RCC 7860 (cell line): ENCODE measurements at regions not wholly inside any gene's neighbourhood (a gene's known extent, or its start where the extent isn't known, plus 50 kb on each side); places are given as distances from the start of the nearest gene placed in this dataset.

Source experiments
- DNase-seq: peaks from one replicate; pipeline ENCODE4 v3.0.0-alpha.2; 2015; ENCODE audit warnings: low spot score
- FAIRE-seq: peaks from 2 replicates; lab custom pipeline; 2012; peaks lifted over from hg19 to GRCh38; lab: Jason Lieb, UNC

DNA sequence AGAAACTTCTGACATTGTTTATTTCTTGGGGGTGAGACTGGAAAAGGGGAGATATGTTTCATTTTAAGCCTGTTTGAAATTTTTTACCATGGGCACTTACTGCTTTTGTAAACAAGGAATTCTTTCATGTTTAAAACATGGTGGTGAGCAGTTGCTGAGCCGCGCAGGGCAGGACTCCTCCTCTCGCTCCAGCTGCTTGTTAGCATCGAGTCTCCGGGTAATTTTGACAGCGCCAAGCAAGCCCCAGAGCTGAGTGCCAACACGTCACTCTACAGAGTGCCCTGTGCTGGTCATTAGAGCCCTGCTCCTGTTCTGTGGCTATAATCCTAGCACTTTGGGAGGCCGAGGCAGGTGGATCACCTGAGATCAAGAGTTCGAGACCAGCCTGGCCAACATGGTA, 116.5 kb upstream of the MSX2 start:
- no peak for FAIRE-seq
- no peak for DNase-seq

DNA sequence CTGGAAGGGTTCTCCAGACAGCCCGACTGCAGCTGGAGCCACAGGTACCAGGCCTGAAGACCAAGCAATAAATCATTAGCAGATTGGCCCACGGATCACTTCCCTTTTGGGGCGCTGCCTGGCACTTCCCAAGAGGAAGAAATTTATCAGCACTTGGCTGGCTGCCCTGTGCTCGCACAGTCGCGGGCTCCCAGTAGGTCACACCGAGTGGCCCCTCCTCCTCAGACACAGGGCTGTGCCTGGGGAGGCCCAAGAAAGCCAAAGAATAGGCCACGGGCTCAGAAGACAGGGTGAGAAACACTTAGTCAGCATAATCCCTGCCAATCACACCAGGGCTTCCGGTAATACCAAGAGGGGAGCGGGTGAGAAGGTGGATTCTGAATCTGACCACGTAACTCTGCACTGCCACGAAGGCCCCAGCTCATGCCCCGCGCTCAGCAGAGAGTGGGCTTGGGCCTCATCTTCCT, 115.7 kb upstream of the MSX2 start:
- FAIRE-seq (peak; percentile 95), DNase-seq (peak; percentile 95)

DNA sequence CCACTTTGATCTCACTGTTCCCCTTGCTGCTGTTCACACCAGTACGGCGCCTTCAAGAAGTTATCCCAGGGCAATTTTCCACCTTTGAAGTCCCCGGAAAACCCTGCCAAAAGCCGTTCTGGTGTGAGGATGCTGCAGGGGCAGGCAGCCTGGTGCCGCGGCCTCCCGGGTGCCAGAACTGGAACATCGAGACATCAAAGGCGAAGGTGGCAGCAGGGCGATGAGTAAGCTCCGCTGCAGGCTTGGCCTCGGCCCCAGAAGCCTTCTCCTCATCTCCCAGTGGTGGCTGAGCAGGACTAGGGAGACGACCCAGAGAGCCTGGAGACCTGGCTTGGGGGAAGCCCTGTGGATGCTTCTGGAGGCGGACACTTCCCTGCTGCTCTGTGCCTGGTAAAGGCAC, 115.3 kb upstream of the MSX2 start:
- FAIRE-seq (peak; percentile 46), DNase-seq (peak; percentile 52)

DNA sequence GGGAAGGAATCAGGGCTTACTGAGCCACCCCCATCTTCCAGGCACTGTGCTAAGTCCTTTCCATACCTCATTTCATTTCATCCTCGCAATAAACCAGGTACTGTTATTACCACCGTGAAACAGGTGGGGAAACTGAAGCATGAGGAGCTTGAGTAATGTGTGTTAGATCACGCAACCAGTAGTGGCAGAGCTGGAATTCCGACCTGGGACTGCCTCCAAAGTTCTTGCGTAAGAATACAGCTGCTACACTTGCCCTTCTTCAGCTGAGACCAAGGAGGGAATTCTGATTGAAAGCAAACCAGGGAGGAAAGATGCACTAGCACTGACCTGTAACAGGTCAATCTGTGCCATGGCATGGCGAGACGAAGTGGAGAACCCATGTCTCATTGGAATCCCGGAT, 113.4 kb upstream of the MSX2 start:
- no peak for FAIRE-seq
- no peak for DNase-seq

DNA sequence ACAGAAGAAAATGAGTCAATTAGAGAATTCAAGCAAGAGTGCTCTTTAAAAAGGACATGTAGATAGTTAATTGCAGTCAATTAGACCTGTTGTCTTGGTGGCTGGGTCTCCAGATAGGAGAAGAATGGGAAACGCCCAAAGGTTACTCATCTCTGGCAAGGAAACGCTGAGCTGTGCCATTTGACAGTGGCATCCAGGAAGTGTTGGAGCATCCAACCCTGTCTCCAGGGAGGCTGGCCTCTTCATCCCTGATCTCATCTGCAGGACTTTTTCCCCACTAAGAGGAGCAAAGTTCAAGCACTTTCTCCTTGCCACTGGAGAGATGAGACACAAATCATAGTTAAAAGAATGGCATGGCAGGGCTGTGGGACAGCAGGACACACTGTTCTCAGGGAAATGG, 111.7 kb upstream of the MSX2 start:
- FAIRE-seq (peak; percentile 73), DNase-seq (peak; percentile 48)

DNA sequence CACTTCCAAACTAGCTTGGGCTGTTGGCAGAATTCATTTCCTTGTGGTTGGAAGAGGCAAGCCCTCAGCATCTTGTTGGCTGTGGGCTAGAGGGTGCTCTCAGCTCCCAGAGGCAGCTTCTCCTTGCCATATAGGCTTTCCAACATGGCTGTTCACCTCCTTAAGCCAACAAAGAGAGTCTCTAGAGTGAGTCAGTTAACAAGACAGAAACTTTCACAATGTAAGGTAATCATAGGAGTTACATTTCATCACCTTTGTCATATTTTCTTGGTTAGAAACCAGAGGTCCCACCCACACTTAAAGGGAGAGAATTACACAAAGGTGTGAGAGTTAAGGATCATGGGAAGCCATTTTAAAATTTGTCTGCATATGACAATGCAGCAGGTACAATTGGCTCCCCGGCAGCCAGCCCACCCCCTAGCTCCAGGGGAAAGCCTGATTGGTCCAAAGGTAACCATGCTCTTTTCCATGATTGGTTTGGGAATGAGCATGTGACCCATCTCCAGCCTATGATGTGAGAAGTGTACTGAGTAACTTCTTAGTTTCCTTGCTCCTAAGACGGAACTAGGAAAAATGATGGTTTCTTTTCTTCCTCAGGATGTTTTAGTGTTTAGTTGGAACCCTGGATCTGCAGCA, 109.8 kb upstream of the MSX2 start:
- DNase-seq (no peak), FAIRE-seq (no peak)

DNA sequence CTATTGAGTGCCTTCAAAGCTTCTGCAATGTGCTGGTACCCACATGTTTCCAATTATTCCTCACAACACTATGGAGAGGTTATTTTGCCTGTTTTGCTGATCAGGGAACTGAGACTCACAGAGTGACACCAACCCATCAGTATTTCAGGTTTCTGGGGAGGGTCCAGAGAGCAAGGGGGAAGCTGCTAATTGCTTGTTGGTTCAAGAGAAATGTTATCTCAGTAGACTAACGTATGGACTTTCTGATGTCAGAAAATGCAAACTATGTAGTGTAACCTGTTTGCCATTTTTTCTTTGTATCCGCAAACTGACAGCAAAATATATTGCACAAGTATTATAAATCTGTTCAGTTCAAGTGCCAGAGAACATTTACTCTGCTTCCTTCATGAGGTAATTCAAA, 108.3 kb upstream of the MSX2 start:
- FAIRE-seq = no peak
- no peak for DNase-seq

DNA sequence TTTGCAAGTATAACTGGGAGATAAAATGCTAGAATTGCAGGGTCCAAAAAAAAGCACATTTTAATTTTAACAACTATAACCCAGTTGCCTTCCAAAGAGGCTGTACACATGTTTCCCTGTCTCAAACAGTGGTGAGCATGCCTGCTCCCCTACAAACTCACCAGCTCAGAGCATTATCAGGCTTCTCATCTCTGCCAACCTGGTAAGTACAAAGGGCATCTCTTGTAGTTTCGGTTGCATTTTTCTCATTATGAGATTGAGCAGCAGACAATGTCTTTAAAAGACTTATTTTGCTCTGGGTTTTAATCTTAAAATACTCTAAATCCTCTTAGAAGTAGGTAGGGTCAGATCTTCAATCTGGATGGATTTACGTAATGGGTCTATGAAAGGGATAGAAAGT, 107.1 kb upstream of the MSX2 start:
- no peak for DNase-seq
- FAIRE-seq = no peak

DNA sequence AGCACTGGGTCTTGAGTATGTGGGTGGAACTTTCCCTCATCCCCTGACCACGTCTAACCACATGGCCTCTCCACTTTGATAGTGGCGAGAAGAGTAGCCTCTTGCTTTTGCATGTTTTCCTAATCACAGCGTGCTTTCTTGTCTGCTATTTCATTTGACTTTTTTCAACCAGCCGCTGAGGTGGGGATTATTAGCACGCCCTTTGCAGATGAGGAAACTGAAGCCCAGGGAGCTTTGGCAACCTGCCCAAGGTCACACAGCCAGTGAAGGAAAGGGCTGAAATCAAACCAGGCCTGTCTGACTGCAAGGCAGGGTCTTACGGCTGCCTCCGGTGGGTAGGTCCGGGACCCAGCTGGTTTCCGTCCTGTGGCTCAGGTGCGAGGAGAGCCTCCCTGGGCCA, 106.5 kb upstream of the MSX2 start:
- DNase-seq = no peak
- no peak for FAIRE-seq

DNA sequence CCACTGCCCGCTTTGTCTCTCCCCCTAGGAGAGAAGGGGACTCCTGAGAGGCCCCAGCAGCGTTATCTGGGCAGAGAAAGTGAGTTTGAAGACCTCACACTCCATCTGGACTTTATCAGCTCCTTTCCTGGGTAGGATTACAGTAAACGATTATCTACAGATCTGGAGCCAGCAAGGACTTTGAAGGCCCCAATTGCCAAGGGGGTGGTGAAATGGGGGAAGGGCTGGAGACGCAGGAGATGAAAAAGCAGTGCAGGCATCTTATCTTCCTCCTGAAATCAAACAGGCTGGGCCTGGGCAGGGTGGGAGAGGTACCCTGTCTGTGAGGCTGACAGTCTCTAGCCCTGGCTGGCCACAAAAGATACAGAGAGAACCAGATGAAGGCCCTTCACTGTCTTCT, 105.8 kb upstream of the MSX2 start:
- no peak for FAIRE-seq
- DNase-seq = no peak

DNA sequence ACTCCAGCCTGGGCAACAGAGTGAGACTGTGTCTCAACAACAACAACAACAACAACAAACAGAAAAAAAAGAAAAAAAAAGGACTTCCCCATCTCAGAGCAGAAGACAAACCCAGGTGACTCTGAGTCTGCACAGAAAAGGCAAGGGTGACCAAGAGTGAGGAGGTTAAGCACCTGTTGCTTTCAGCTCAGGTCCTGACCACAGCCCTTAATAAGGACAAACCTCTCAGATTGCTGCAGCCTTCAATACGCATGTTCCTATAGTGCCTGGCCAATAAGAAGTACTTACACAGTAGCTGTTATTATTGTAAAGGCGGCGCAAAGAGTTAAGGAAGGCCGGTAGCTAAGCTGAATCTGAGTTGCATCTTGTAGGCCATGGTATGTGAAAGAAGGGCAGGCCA, 102.3 kb upstream of the MSX2 start:
- FAIRE-seq (no peak), DNase-seq (no peak)

DNA sequence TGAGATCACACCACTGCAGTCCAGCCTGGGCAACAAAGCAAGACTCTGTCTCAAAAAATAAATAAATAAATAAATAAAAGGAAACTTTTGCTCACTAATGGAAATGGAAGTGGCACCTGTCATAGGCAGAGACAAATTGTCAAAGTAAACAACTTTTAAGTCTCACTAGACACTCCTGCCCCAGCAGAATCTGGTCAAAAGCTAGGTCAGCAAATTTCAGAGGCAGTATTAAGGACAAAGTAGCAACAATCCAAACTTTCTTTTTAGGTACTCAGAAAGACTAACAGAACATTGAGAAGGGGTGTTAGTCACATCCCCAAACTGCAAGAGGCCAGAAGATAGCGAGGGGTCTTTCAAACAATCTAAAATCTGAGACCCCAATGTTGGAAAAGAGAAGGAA, 101.4 kb upstream of the MSX2 start:
- FAIRE-seq (no peak), DNase-seq (no peak)

DNA sequence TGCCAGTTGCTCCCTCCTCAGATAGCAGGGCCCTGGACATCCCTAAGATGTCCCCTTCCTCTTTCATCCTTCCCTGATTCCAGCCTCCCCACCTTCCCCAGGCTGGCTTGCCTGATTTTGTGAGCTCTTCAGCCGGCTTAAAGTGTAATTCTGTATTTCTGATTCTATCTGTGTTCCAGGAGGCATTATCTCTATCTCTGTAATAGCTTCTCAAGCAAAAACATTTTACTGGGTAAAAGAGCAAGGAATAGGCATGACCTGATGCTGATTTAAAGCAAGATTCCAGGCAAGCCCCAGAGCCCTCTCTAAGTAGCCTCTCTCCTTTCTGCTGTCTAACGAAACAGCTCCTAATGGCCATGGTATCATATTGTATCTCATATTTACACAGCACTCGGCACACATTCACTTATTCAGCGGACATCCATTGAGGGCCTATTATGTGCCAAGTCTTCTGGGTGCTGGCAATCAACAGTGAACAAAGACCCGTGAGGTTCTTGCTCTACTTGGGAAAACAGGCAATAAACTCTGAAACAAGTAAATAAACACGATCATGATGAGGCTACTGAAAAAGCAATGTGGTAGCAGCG, 100.9 kb upstream of the MSX2 start:
- FAIRE-seq = no peak
- no peak for DNase-seq

DNA sequence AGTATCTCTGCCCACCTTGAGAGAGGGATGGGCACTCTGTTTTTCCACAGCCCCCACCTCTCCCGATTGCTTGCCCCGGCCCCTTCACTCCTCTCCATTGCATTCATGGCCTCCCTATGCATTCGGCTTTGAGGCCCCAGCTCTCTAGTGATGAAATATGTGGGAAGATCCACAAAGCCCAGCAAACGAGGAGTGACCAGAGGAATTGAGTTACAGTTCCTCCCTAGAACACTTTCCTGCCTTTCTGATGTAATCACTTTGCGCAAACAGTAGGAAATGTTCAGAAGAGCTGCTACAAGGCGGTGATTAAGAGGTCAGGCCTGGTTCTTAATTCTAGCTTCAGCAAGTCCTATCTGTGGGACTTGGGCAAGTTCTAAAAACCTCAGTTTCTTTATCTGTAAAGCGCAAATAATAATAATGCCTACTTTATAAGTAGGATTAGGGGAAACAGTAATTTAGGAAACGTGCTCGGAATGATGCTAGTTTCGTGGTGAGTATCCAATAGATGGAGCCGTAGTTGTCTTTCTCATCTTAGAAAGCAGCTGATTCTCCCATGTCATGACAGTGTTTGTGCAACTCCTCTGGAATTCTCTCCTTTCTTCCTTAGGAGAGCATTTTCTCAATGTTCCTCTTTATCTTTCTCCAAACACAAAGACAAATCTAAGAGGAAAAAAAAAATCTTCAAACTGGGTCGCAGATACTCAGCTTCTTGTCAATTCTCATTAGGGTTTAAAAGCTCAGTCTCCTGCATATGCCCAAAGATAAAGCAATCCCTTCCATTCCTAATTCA, 99.5 kb upstream of the MSX2 start:
- no peak for DNase-seq
- no peak for FAIRE-seq

DNA sequence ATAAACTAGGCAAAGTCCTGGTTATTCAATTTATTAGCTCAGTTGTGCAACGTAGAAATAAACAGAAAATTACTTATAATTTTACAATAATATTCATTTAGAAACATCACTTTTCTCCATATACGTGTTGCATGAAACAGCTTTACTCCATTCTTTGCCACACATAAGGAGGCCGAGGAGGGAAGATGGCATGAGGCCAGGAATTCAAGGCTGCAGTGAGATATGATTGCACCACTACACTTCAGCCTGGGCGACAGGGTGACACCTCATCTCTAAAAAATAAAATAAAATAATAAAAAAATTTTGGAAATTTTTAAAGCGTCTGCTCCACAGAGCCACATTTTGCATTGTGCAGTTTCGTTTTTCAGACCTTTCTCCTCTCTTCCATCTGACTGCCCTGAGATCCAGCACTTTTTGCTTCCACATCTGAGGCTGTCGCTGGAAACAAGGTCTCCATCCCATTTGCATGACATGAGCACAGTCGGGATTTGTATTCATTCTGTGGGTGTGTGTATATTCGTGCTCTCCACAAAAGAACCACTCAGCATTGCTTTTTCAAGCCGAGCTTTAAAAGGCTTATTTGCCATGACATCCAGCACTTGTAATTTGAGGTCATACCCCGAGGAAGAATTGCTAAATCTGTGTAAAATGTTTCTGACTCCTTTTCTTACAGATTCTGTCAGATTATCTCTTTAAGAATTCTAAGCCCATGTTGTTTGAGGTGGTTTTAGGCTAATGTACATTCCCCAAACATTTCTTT, 98.6 kb upstream of the MSX2 start:
- DNase-seq (no peak), FAIRE-seq (no peak)

DNA sequence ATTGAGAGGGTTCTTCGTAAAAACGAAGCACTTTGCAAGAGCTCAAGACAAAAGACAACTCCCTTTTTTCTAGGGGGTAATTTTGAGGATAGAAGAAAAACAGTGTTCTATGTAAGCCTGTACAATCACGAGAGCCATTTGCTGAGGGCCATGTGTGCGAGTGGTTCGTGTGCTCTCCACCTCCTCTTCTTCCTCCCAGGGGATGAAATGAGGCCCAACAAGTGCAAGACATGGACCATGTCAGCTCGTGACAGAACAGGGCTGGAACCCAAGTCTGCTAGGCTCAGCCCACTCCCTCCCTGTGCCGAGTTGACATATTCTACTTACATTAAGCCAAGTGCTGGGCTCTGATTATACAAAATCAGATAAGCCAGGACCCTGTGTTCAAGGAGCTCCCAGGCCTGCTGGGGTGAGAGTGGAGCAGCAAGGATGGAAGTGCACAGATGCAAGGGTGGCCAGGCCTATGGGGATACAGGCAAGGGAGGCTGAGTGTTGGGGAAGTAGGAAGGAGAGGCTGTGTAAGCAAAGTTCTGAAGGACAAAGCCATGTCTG, 97.9 kb upstream of the MSX2 start:
- DNase-seq (no peak), FAIRE-seq (no peak)

DNA sequence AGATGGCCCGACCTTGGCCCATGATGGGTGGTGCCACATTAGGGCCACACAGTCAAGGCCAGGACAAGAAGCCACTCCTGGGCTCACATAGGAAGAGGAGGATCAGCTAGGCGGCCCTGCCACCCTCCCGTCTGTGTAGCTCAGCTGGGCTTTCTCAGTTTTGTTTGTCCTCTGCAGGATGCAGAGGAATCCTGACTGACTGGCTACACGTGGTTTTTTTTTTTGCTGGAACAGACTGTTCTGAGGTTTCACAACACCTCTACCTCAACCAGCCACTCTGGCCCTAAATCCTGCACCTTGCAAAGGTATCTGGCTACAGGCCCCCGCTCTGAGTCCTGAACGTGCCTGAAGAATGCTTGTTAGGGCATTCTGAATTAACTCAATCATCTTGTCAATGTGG, 88.3 kb upstream of the MSX2 start:
- FAIRE-seq (no peak), DNase-seq (no peak)

DNA sequence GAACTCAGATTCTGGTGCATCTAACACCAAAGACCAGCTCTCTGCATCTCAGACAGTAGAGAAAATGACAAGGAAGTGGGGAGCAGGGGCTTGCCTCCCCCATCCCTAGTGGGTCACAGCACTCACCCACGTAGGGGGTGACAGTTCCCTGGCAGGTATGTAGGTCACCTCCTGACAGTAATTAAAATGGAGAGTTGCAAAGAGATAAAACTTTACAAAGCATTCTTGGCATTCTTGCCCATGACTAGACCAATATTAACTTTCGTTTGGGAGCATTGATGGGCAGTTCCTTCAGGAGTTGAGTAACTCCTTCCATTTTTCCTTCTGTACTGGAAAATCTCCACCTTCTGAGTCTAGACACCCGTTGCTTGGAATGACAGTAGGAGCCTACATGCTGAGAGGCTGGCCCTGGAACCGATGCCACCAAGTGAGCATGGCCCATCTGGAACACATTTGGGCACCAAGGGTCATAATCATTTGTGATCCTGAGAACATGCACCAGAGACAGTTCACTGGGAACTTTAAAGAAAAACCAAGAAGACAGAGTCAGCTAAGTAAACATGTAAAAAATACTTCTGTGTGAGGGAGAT, 81.5 kb upstream of the MSX2 start:
- FAIRE-seq = no peak

DNA sequence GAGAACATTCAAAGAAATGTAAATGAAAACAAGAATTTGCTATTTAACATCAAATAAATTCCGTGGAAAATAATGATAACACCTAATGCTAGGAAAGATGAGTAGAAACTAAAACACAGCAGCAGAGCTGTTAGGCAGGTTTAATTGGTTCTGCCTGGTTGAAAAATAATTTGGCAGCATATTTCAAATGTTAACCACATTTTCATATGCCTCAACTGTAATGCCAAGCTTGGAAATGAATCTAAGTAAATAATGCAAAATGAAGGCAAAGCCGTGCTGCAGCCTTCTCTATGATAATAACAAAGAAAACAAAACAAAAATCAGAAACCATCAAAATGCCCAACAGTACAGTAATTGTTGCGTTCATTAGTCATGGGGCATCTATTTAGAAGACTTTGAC, 79.9 kb upstream of the MSX2 start:
- no peak for DNase-seq
- no peak for FAIRE-seq

More for the DNA sequence above, 81.5 kb upstream of the MSX2 start:
- DNase-seq = no peak

DNA sequence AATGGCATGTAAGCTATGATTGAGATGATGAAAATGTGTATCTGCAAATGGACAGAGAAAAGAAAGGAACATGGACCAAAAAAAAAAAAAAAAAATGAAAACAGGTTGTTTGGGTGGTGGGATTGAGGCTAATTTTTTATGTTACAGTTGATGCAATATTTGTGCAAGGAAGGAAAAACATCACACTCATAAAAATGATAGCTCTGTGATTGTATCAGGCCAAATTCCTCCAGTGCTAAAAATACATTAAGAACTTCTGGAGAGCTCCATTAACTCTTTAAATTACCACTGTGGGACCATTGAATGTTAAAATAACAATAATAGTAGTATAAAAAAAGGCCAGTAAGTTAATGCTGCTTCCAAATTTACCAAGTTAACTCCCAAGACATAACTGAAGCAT, 79.5 kb upstream of the MSX2 start:
- no peak for DNase-seq
- no peak for FAIRE-seq

DNA sequence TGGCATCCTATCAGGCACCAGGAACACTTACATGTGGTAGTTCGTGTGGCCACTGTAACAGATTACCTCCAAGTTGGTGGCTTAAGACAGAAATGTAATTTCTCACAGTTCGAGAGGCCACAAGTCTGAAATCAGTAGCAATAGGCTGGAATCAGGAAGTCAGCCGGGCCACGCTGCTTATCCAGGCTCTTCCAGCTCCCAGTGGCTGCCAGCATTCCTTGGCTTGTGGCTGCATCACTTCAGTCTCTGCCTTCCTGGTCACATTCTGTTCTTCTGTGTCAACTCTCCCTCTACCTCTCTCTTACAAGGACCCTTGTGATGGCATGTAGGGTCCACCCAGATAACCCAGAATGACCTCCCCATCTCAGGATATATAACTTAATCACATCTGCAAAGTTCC, 78.7 kb upstream of the MSX2 start:
- FAIRE-seq (no peak), DNase-seq (no peak)
